ENCODE measurements at regions not wholly inside any gene's neighbourhood (a gene's known extent, or its start where the extent isn't known, plus 50 kb on each side); places are given as distances from the start of the nearest gene placed in this dataset.
A peak's percentile ranks its signal among the peaks of the same experiment; 100 is the strongest.

GRCh38 chr4:19455196-19455595 lies 796.5 kb upstream of the SLIT2 start:
- TF ChIP-seq CTCF (conservative IDR thresholded peaks at IDR 0.05; ENCODE audit: control insufficient read depth, insufficient read depth, low read depth, low read length) = no peak
- DNase-seq (ENCODE audit: low read depth) = no peak

GRCh38 chr4:19438233-19438632 lies 813.5 kb upstream of the SLIT2 start:
- H3K4me3 ChIP-seq (ENCODE audit: control insufficient read depth, low read depth, low read length) = no peak overlapping the region
- no peak for TF ChIP-seq CTCF (conservative IDR thresholded peaks at IDR 0.05; ENCODE audit: control insufficient read depth, insufficient read depth, low read depth, low read length)
- peak; percentile 49 for DNase-seq (ENCODE audit: low read depth)

More at GRCh38 chr4:19455196-19455595, 796.5 kb upstream of the SLIT2 start:
- H3K4me3 ChIP-seq (ENCODE audit: control insufficient read depth, low read depth, low read length) = peak overlapping the region; percentile 1

GRCh38 chr4:19437008-19437407 lies 814.7 kb upstream of the SLIT2 start:
- H3K4me3 ChIP-seq (ENCODE audit: control insufficient read depth, low read depth, low read length) = no peak overlapping the region
- TF ChIP-seq CTCF (conservative IDR thresholded peaks at IDR 0.05; ENCODE audit: control insufficient read depth, insufficient read depth, low read depth, low read length) = no peak
- no peak for DNase-seq (ENCODE audit: low read depth)

GRCh38 chr4:19429684-19430083 lies 822.0 kb upstream of the SLIT2 start:
- no peak overlapping the region for H3K4me3 ChIP-seq (ENCODE audit: control insufficient read depth, low read depth, low read length)
- no peak for DNase-seq (ENCODE audit: low read depth)
- TF ChIP-seq CTCF (conservative IDR thresholded peaks at IDR 0.05; ENCODE audit: control insufficient read depth, insufficient read depth, low read depth, low read length) = no peak

GRCh38 chr4:19425146-19425545 lies 826.6 kb upstream of the SLIT2 start:
- no peak overlapping the region for H3K4me3 ChIP-seq (ENCODE audit: control insufficient read depth, low read depth, low read length)
- DNase-seq (ENCODE audit: low read depth) = no peak
- TF ChIP-seq CTCF (conservative IDR thresholded peaks at IDR 0.05; ENCODE audit: control insufficient read depth, insufficient read depth, low read depth, low read length) = no peak

GRCh38 chr4:19417256-19417655 lies 834.4 kb upstream of the SLIT2 start:
- no peak for TF ChIP-seq CTCF (conservative IDR thresholded peaks at IDR 0.05; ENCODE audit: control insufficient read depth, insufficient read depth, low read depth, low read length)
- no peak for DNase-seq (ENCODE audit: low read depth)
- H3K4me3 ChIP-seq (ENCODE audit: control insufficient read depth, low read depth, low read length) = no peak overlapping the region

- no peak overlapping the region for H3K4me3 ChIP-seq (ENCODE audit: control insufficient read depth, low read depth, low read length)
- TF ChIP-seq CTCF (conservative IDR thresholded peaks at IDR 0.05; ENCODE audit: control insufficient read depth, insufficient read depth, low read depth, low read length) = no peak
- no peak for DNase-seq (ENCODE audit: low read depth)
Observed at GRCh38 chr4:19416146-19416545, 835.6 kb upstream of the SLIT2 start.
